Right lobe of liver (tissue), 6 donors: ENCODE measurements at regions not wholly inside any gene's neighbourhood (a gene's known extent, or its start where the extent isn't known, plus 50 kb on each side); places are given as distances from the start of the nearest gene placed in this dataset.

ENCODE experiments used
- ATAC-seq, 4 donors: fragments of 200-7000 bp; cut with Tn5 transposase; one replicate each; pipeline ENCODE4 v1.9.1; 2020; ENCODE audit warnings: mild to moderate bottlenecking in 4 of 4, moderate library complexity in 4 of 4
- DNase-seq, 3 donors: peaks; one replicate each; pipeline ENCODE4 v3.0.0-alpha.2; 2020
- H3K27ac ChIP-seq, 3 donors: fragments of 200-600 bp; one replicate each; pipeline ENCODE4 v1.8.0; 2022
- H3K27me3 ChIP-seq, 2 donors: fragments of 200-600 bp; one replicate each; pipeline ENCODE4 v1.8.0; 2022
- H3K36me3 ChIP-seq, 4 donors: fragments of 200-600 bp; sonication (generic) in 1 of 4; one replicate each; pipeline versions ENCODE4 v1.5.1 to v1.8.0; 2017 to 2022; ENCODE audit warnings: control low read depth in 1 of 4
- H3K4me1 ChIP-seq, 4 donors: fragments of 200-600 bp; sonication (generic) in 1 of 4; one replicate each; pipeline versions ENCODE4 v1.5.1 to v1.8.0; 2017 to 2022; ENCODE audit warnings: control low read depth in 1 of 4
- H3K4me3 ChIP-seq, 3 donors: fragments of 200-600 bp; one replicate each; pipeline ENCODE4 v1.8.0; 2022
- H3K9me3 ChIP-seq, 4 donors: fragments of 200-600 bp; sonication (generic) in 1 of 4; one replicate each; pipeline versions ENCODE4 v1.5.1 to v1.8.0; 2017 to 2022; ENCODE audit warnings: control low read depth in 1 of 4
- POLR2A ChIP-seq: fragments of 450-650 bp; IDR thresholded peaks from one replicate; pipeline ENCODE4 v1.6.1; 2017; ENCODE audit warnings: antibody characterized with exemption, mild to moderate bottlenecking
- WGBS: methylation state at CpG from one replicate; pipeline ENCODE4 v1.1.6; 2018; ENCODE audit warnings: low coverage, low lambda C conversion rate; ENCODE audit not compliant: insufficient coverage; ENCODE audit errors: missing lambda C conversion rate; 5-methylcytosine and 5-hydroxymethylcytosine counted together
- intact Hi-C, 2 donors: fragments of 100-400 bp; cut with DNase I; formaldehyde crosslinking; loops; one replicate each; pipeline versions ENCODE4 v1.11.2 to v1.14.1; 2022
- TF ChIP-seq, protein P1 (sequence below), 4 donors: fragments of 200-600 bp in 3 of 4; fragments of 450-650 bp in 1 of 4; IDR thresholded peaks; one replicate each; pipeline versions ENCODE4 v1.5.1 to v1.8.0; 2016 to 2022; ENCODE audit warnings: antibody characterized with exemption in 4 of 4, mild to moderate bottlenecking in 2 of 4
- donor health status: DM: no; HTN: yes; CAD: no.
- donor health status: DM: no; HTN: no; CAD: no.
- donor health status: DM: no; HTN: no; CAD: no.
- donor health status: DM: no; HTN: yes; CAD: no.
- donor health status: DM: no; HTN: yes; CAD: no.

DNA sequence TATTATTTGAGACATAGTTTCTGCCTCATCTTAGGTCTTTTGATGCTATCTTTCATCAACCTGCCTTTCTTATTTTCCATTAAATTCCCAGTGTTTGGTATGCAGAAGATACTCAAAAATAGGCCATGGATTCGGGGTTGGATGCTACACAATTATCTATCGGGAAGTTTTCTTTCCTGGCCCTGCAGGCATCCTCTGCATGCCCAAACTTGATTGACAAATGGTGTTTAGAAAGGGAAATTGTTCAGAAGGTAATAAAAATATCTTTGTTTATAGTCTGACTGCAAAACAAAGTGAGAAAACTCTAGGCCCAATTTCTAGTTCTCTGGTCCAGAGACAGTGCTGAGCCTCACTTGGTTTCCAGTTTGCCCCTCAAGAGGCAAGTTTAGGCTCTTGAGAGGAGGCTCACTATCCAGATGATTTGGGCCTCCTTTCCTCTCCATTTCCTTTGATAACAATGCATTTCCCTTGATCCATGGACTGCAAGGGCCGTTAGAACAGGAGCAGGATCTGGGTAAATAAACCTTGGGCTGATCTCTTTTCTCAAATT is 157.1 kb upstream of the DPH6 start:
- intact Hi-C loops = no loop called here
- ATAC-seq = no peak
- WGBS = 59% methylated on average over 3 of the region's 3 CpGs
- Histone ChIP-seq H3K4me1 (peaks cover 0 to 2% (median 0%) of the 10 kb centered on the region in 4 donors), H3K36me3 (no peaks in the 10 kb centered on the region), H3K27me3 (no peaks in the 10 kb centered on the region), H3K4me3 (no peak overlapping the region), H3K9me3 (no peaks in the 10 kb centered on the region), H3K27ac (no peak overlapping the region)
- TF ChIP-seq POLR2A = no peak
- TF ChIP-seq, protein P1, sequence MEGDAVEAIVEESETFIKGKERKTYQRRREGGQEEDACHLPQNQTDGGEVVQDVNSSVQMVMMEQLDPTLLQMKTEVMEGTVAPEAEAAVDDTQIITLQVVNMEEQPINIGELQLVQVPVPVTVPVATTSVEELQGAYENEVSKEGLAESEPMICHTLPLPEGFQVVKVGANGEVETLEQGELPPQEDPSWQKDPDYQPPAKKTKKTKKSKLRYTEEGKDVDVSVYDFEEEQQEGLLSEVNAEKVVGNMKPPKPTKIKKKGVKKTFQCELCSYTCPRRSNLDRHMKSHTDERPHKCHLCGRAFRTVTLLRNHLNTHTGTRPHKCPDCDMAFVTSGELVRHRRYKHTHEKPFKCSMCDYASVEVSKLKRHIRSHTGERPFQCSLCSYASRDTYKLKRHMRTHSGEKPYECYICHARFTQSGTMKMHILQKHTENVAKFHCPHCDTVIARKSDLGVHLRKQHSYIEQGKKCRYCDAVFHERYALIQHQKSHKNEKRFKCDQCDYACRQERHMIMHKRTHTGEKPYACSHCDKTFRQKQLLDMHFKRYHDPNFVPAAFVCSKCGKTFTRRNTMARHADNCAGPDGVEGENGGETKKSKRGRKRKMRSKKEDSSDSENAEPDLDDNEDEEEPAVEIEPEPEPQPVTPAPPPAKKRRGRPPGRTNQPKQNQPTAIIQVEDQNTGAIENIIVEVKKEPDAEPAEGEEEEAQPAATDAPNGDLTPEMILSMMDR (IDR thresholded peaks at IDR 0.05) = no peak
- DNase-seq = no peak

DNA sequence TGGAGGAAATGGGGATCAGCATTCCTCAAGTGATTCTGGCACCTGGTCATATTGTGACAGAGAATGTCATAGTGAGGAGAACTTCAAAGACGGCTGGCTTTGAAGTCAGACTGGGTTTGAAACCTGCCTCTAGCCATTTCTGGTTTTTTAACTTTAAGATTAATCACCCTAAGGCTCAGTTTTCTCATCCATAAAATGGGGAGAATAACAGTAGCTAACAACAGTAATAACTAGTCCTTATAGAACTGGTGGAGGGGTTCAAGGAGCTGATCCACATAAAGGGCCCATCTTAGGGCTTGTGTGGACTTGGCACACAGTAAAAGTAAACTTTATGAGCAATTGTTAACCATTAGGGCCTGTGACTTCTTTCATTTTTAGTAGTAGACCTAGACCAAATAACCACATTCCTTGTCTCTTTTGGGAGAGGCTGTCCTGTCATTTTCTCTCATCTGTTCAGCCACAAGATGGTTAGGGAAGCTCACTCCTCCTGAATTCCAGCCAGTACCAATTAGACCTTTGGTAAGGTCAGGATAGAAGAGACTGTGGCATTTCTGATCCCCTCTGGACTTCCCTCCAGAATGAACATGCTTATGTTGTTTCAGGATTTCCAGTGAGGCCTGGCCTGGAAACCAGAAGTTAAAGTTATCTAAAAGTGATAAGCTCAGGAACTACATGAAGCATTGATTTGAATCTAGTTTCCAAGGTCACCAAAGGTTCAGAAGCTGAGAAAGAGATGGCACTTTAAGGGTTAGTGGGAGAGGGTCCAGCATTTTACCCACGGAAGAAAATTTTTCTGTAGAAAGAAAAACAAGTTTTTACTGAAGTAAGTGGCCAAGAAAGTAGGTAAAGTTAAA is 159.3 kb upstream of the DPH6 start:
- Histone ChIP-seq H3K4me1 (no peaks in the 10 kb centered on the region), H3K36me3 (no peaks in the 10 kb centered on the region), H3K27me3 (no peaks in the 10 kb centered on the region), H3K4me3 (no peak overlapping the region), H3K9me3 (no peaks in the 10 kb centered on the region), H3K27ac (peak overlapping the region in 2 of 3 donors; percentile 12 to 28)
- DNase-seq = no peak
- peak; percentile 12 to 52 (median 30) for ATAC-seq
- 34% methylated on average over 2 of the region's 2 CpGs for WGBS
- intact Hi-C loops = no loop called here
- no peak for TF ChIP-seq POLR2A
- TF ChIP-seq, protein P1 (IDR thresholded peaks at IDR 0.05) = no peak

DNA sequence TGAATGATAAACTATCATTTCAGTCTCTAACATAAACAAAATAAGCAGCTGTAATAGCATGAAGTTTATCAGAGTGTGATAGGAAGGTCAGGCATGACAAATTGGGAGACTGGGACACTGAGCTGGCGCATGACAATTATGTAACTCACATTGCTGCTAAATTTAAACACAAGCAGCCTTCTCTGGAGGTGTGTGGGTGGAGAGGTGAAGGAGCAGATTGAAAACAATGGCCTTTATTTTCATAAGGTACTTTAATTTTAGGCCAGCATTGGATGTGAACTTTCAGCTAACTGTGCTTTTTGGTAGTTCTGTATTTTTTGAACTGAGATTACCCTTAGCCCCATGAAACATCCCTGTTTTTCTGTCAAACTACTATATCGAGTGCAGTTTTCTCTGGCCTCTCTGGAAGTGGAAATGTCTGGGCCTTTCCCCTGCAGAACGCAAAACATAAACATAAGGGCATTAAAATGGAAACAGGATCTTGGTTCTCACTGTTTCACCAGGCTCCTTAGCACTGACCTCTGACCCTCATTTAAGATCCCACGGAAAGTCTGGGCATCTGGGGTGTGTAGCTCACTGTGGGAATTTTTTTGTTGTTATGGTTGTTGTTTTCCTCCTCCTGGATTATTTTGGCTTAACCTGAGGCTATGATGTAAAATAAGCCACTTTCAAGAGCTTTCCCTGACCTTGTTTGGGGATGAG is 160.1 kb upstream of the DPH6 start:
- TF ChIP-seq, protein P1 (IDR thresholded peaks at IDR 0.05) = no peak
- no peak for TF ChIP-seq POLR2A
- H3K9me3 ChIP-seq = no peaks in the 10 kb centered on the region
- 48% methylated on average over 4 of the region's 4 CpGs for WGBS
- H3K36me3 ChIP-seq = no peaks in the 10 kb centered on the region
- ATAC-seq = peak; percentile 58 to 97 (median 83)
- no peak for DNase-seq
- no peaks in the 10 kb centered on the region for H3K4me1 ChIP-seq
- intact Hi-C loops = no loop called here
- no peaks in the 10 kb centered on the region for H3K27me3 ChIP-seq
- H3K27ac ChIP-seq = peak overlapping the region in 2 of 3 donors; percentile 11 to 28
- no peak overlapping the region for H3K4me3 ChIP-seq

DNA sequence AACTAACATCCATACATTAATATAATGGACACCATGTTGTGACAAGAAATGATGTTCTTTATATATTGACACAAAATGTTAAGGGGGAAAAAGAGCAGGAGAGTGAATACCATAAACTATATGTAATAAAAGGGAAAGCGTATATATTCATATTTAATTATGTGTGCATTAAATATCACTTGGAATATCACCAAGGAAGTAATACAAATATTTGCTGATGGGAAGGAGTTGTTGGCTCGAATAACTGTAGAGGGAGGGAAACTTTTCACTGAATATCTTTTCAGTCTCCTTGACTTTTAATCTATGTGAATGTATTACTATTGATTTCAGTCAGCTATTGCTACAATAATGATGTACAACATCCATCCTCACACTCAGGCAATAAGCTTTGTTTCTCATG is 167.0 kb upstream of the DPH6 start:
- DNase-seq = no peak
- intact Hi-C loops = no loop called here
- no peak overlapping the region for H3K27ac ChIP-seq
- 59% methylated on average over 2 of the region's 2 CpGs for WGBS
- no peaks in the 10 kb centered on the region for H3K4me1 ChIP-seq
- ATAC-seq = no peak
- no peaks in the 10 kb centered on the region for H3K27me3 ChIP-seq
- no peaks in the 10 kb centered on the region for H3K36me3 ChIP-seq
- TF ChIP-seq, protein P1 (IDR thresholded peaks at IDR 0.05) = no peak
- TF ChIP-seq POLR2A = no peak
- no peak overlapping the region for H3K4me3 ChIP-seq
- H3K9me3 ChIP-seq = no peaks in the 10 kb centered on the region
